ENCODE measurements at regions not wholly inside any gene's neighbourhood (a gene's known extent, or its start where the extent isn't known, plus 50 kb on each side); places are given as distances from the start of the nearest gene placed in this dataset.

DNA sequence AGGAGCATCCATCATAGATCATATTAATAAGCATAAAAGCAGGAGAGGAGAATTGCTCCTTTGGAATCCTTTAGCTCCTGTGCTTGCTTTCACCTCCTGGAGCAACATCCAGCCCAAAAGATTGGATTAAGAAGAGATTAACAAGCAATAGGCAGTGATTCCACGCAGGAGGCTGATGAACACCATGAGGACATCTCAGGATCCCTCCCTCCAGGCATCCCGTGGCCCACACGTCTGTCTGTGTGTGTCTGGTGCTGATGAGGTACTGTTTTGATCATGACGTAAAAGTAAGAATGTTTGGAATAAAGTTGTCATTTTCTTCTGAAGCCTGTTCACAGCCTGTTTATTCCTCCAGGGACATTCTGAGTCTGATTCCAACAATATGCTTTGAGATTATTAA is 185.5 kb upstream of the MYLIP start:
- DNase-seq (no peak), ATAC-seq (no peak)
- ChIA-PET POLR2A (ENCODE audit: unreplicated experiment) (no interaction called here), CTCF (no interaction called here)
- Histone ChIP-seq H3K36me3 (ENCODE audit: low read depth, low read length) (no peaks in the 10 kb centered on the region), H3K4me1 (ENCODE audit: insufficient read depth, low read length) (peaks cover 18% of the 10 kb centered on the region), H4K20me1 (ENCODE audit: low read length) (no peaks in the 10 kb centered on the region), H3K4me3 (ENCODE audit: low read length) (no peak overlapping the region), H3K9me3 (ENCODE audit: low read length) (no peaks in the 10 kb centered on the region), H3K9me2 (replicated peaks; ENCODE audit: low read length) (no peaks in the 10 kb centered on the region), H3F3A (ENCODE audit: low read length, unreplicated experiment) (no peaks in the 10 kb centered on the region), H3K27ac (ENCODE audit: low read length) (no peak overlapping the region), H3K27me3 (ENCODE audit: low read length) (no peaks in the 10 kb centered on the region), H3K79me2 (ENCODE audit: low read length) (no peaks in the 10 kb centered on the region), H3K9ac (ENCODE audit: low read length) (no peak overlapping the region), H2AFZ (ENCODE audit: low read length) (no peak overlapping the region), H3K4me2 (ENCODE audit: low read length) (no peak overlapping the region)
- intact Hi-C loops (cut with micrococcal nuclease), result no loop called here
- BruUV-seq (replicated peaks), result no TSS peak
- no peak for TF ChIP-seq EZH2phosphoT487 (IDR thresholded peaks at IDR 0.05; ENCODE audit: borderline replicate concordance, low read length)
- TF ChIP-seq, protein P1, sequence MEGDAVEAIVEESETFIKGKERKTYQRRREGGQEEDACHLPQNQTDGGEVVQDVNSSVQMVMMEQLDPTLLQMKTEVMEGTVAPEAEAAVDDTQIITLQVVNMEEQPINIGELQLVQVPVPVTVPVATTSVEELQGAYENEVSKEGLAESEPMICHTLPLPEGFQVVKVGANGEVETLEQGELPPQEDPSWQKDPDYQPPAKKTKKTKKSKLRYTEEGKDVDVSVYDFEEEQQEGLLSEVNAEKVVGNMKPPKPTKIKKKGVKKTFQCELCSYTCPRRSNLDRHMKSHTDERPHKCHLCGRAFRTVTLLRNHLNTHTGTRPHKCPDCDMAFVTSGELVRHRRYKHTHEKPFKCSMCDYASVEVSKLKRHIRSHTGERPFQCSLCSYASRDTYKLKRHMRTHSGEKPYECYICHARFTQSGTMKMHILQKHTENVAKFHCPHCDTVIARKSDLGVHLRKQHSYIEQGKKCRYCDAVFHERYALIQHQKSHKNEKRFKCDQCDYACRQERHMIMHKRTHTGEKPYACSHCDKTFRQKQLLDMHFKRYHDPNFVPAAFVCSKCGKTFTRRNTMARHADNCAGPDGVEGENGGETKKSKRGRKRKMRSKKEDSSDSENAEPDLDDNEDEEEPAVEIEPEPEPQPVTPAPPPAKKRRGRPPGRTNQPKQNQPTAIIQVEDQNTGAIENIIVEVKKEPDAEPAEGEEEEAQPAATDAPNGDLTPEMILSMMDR (conservative IDR thresholded peaks at IDR 0.05; ENCODE audit: low read depth, low read length), result no peak
- no peak for TF ChIP-seq EZH2 (IDR thresholded peaks at IDR 0.05; ENCODE audit: low read length, unreplicated experiment)

DNA sequence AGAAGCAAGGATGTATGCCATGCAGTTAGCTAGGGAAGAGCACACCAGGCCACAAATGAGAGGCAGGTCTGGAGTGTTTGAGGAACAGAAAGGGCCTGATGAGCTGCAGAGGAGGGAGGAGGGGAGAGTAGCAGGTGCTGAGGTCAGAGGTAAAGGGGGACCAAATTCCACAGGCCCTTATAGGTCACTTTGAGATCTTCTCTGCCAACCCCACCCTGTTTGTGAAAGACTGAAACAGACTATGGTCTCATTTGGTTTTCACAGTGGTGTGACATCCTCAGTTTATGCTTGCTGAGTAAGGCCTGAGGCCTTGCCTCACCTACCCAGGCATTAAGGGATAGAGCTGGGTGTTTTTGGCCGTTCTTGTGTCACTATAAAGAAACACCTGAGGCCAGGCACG is 187.7 kb upstream of the MYLIP start:
- no peak for TF ChIP-seq EZH2 (IDR thresholded peaks at IDR 0.05; ENCODE audit: low read length, unreplicated experiment)
- TF ChIP-seq EZH2phosphoT487 (IDR thresholded peaks at IDR 0.05; ENCODE audit: borderline replicate concordance, low read length), result no peak
- TF ChIP-seq, protein P1 (conservative IDR thresholded peaks at IDR 0.05; ENCODE audit: low read depth, low read length), result no peak
- Histone ChIP-seq H3K79me2 (ENCODE audit: low read length) (no peaks in the 10 kb centered on the region), H3K36me3 (ENCODE audit: low read depth, low read length) (no peaks in the 10 kb centered on the region), H3K4me2 (ENCODE audit: low read length) (no peak overlapping the region), H3K9me3 (ENCODE audit: low read length) (no peaks in the 10 kb centered on the region), H3K4me3 (ENCODE audit: low read length) (no peak overlapping the region), H3K27ac (ENCODE audit: low read length) (no peak overlapping the region), H4K20me1 (ENCODE audit: low read length) (no peaks in the 10 kb centered on the region), H3K9ac (ENCODE audit: low read length) (no peak overlapping the region), H3K4me1 (ENCODE audit: insufficient read depth, low read length) (peaks cover 16% of the 10 kb centered on the region), H3K9me2 (replicated peaks; ENCODE audit: low read length) (no peaks in the 10 kb centered on the region), H3F3A (ENCODE audit: low read length, unreplicated experiment) (no peaks in the 10 kb centered on the region), H3K27me3 (ENCODE audit: low read length) (no peaks in the 10 kb centered on the region), H2AFZ (ENCODE audit: low read length) (no peak overlapping the region)
- ChIA-PET CTCF (no interaction called here), POLR2A (ENCODE audit: unreplicated experiment) (no interaction called here)
- intact Hi-C loops (cut with micrococcal nuclease), result no loop called here
- ATAC-seq (no peak), DNase-seq (no peak)
- no TSS peak for BruUV-seq (replicated peaks)

DNA sequence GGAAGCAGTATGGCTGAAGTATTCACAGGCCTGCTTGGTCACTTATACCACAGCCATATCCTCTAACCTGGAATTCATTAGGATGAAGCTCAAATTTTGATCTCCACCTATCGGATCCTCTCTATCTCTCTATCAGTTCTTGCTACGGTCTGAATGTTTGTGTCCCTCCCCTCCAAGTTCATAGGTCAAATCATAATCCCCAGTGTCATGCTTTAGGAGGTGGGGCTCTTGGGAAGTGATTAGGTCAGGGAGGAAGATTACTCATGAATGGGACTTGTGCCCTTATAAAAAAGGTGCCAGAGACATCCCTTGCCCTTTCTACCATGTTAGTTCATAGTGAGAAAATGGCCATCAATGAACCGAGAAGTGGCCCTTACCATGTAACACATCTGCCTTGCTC is 190.8 kb upstream of the MYLIP start:
- POLR2A ChIA-PET (ENCODE audit: unreplicated experiment), result no interaction called here
- BruUV-seq (replicated peaks), result no TSS peak

More for the DNA sequence above, 190.8 kb upstream of the MYLIP start:
- intact Hi-C loops (cut with micrococcal nuclease), result no loop called here
- no peaks in the 10 kb centered on the region for H3K4me1 ChIP-seq (ENCODE audit: insufficient read depth, low read length)
- ATAC-seq (no peak), DNase-seq (no peak)
- no peaks in the 10 kb centered on the region for H4K20me1 ChIP-seq (ENCODE audit: low read length)
- no peak overlapping the region for H3K4me2 ChIP-seq (ENCODE audit: low read length)
- H3K27ac ChIP-seq (ENCODE audit: low read length), result no peak overlapping the region
- H3K27me3 ChIP-seq (ENCODE audit: low read length), result no peaks in the 10 kb centered on the region
- TF ChIP-seq EZH2 (IDR thresholded peaks at IDR 0.05; ENCODE audit: low read length, unreplicated experiment) (no peak), EZH2phosphoT487 (IDR thresholded peaks at IDR 0.05; ENCODE audit: borderline replicate concordance, low read length) (no peak)
- TF ChIP-seq, protein P1 (conservative IDR thresholded peaks at IDR 0.05; ENCODE audit: low read depth, low read length), result no peak
- no peaks in the 10 kb centered on the region for H3K9me3 ChIP-seq (ENCODE audit: low read length)
- H3K9me2 ChIP-seq (replicated peaks; ENCODE audit: low read length), result no peaks in the 10 kb centered on the region
- CTCF ChIA-PET, result no interaction called here
- H3K79me2 ChIP-seq (ENCODE audit: low read length), result no peaks in the 10 kb centered on the region
- no peaks in the 10 kb centered on the region for H3F3A ChIP-seq (ENCODE audit: low read length, unreplicated experiment)
- H3K9ac ChIP-seq (ENCODE audit: low read length), result no peak overlapping the region
- H2AFZ ChIP-seq (ENCODE audit: low read length), result no peak overlapping the region
- H3K36me3 ChIP-seq (ENCODE audit: low read depth, low read length), result no peaks in the 10 kb centered on the region
- no peak overlapping the region for H3K4me3 ChIP-seq (ENCODE audit: low read length)
